Naive thymus-derived CD4-positive, alpha-beta T cell (primary cell): ENCODE measurements at regions not wholly inside any gene's neighbourhood (a gene's known extent, or its start where the extent isn't known, plus 50 kb on each side); places are given as distances from the start of the nearest gene placed in this dataset.

ENCODE experiments used
- ATAC-seq: fragments of 150-1000 bp; cut with Tn5 transposase; 2 replicates; pipeline ENCODE4 v1.10.0; 2021; ENCODE audit warnings: mild to moderate bottlenecking, moderate library complexity
- CTCF ChIA-PET: fragments of 350-600 bp; sonication (Branson Sonifier 250); formaldehyde crosslinking; loops from one replicate; lab custom pipeline; 2021; ENCODE audit warnings: antibody characterized with exemption; lab: Charles Lee
- POLR2A ChIA-PET: fragments of 350-600 bp; sonication (Branson Sonifier 250); formaldehyde crosslinking; loops from one replicate; lab custom pipeline; 2021; ENCODE audit warnings: antibody characterized with exemption, inconsistent platforms; lab: Charles Lee
- DNase-seq, 9 donors: peaks; one replicate each; pipeline versions ENCODE4 v3.0.0 to v3.0.0-alpha.2; 2020 to 2022; ENCODE audit warnings: mixed read lengths in 1 of 9
- H3K27ac ChIP-seq: one replicate; pipeline ENCODE4 v1.7.0; 2013; ENCODE audit warnings: mild to moderate bottlenecking, low read depth, low read length, moderate library complexity
- H3K27me3 ChIP-seq, 2 donors: one replicate each; pipeline ENCODE4 v1.7.0; 2013; ENCODE audit warnings: low read length in 2 of 2, mild to moderate bottlenecking in 2 of 2, moderate library complexity in 2 of 2; ENCODE audit not compliant: control insufficient read depth in 2 of 2, insufficient read depth in 2 of 2
- H3K36me3 ChIP-seq, 3 experiments: 1 replicate in 2 of 3; 2 replicates in 1 of 3; pipeline ENCODE4 v1.7.0; 2013; ENCODE audit warnings: low read length in 3 of 3, mild to moderate bottlenecking in 3 of 3, moderate library complexity in 1 of 3; ENCODE audit not compliant: insufficient read depth in 3 of 3, control insufficient read depth in 2 of 3
- H3K4me1 ChIP-seq, 2 donors: one replicate each; pipeline ENCODE4 v1.7.0; 2013; ENCODE audit warnings: low read length in 2 of 2, mild to moderate bottlenecking in 2 of 2, moderate library complexity in 1 of 2; ENCODE audit not compliant: control insufficient read depth in 2 of 2, insufficient read depth in 2 of 2
- H3K4me3 ChIP-seq: 2 replicates; pipeline ENCODE4 v1.7.0; 2013; ENCODE audit warnings: mild to moderate bottlenecking, low read length
- H3K9me3 ChIP-seq, 3 experiments: 1 replicate in 2 of 3; 2 replicates in 1 of 3; pipeline ENCODE4 v1.7.0; 2013; ENCODE audit warnings: low read length in 3 of 3; ENCODE audit not compliant: control insufficient read depth in 2 of 3
- H3K27ac Mint-ChIP-seq, 9 donors: one replicate each; pipeline ENCODE4 v1.8.0; 2020 to 2022; ENCODE audit warnings: mixed read lengths in 9 of 9, mild to moderate bottlenecking in 8 of 9, moderate library complexity in 5 of 9, inconsistent platforms in 2 of 9
- H3K27me3 Mint-ChIP-seq, 5 donors: one replicate each; pipeline ENCODE4 v1.8.0; 2021 to 2022; ENCODE audit warnings: mixed read lengths in 5 of 5, mild to moderate bottlenecking in 1 of 5
- H3K36me3 Mint-ChIP-seq, 5 donors: one replicate each; pipeline ENCODE4 v1.8.0; 2020 to 2022; ENCODE audit warnings: mixed read lengths in 5 of 5, mild to moderate bottlenecking in 3 of 5, inconsistent platforms in 1 of 5
- H3K4me1 Mint-ChIP-seq, 7 donors: one replicate each; pipeline ENCODE4 v1.8.0; 2020 to 2022; ENCODE audit warnings: mixed read lengths in 7 of 7, mild to moderate bottlenecking in 3 of 7, inconsistent platforms in 1 of 7
- H3K4me3 Mint-ChIP-seq, 10 donors: one replicate each; pipeline ENCODE4 v1.8.0; 2020 to 2022; ENCODE audit warnings: mild to moderate bottlenecking in 10 of 10, mixed read lengths in 10 of 10, moderate library complexity in 6 of 10, inconsistent platforms in 2 of 10
- H3K9me3 Mint-ChIP-seq, 11 donors: one replicate each; pipeline ENCODE4 v1.8.0; 2020 to 2022; ENCODE audit warnings: mixed read lengths in 11 of 11, mild to moderate bottlenecking in 4 of 11, inconsistent platforms in 1 of 11, moderate library complexity in 1 of 11
- intact Hi-C, 2 donors: fragments of 100-400 bp; cut with micrococcal nuclease; formaldehyde crosslinking; loops; one replicate each; pipeline ENCODE4 v1.15.1; 2023

DNA sequence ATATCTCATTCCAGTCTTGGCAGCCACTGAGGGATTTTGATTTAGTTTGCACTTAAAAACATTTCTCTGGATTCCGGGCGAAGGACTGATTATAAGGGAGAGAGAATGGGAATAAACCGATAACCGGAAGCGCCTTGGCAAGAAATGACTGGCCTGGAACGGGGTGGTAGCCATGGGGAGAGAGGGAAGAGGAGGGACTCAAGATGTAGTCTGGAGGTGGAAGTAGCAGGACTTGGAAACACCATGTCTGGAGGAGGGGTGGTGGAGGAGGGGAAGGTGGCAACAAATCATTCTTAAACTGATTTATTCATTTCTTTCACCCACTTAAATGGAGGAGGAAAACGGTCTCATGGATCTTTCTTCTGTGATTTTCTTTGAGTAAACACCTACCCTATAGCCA is 238.1 kb downstream of the REEP3 start:
- ChIA-PET POLR2A (no interaction called here), CTCF (no interaction called here)
- H3K36me3 Mint-ChIP-seq = no peaks in the 10 kb centered on the region
- Histone ChIP-seq H3K36me3 (no peaks in the 10 kb centered on the region), H3K27me3 (no peaks in the 10 kb centered on the region), H3K27ac (no peak overlapping the region), H3K4me3 (no peak overlapping the region), H3K9me3 (no peaks in the 10 kb centered on the region), H3K4me1 (no peaks in the 10 kb centered on the region)
- H3K9me3 Mint-ChIP-seq = peaks cover 0 to 2% (median 0%) of the 10 kb centered on the region in 11 donors
- no peak for ATAC-seq
- no peak overlapping the region for H3K4me3 Mint-ChIP-seq
- intact Hi-C loops = no loop called here
- DNase-seq = no peak
- no peak overlapping the region for H3K27ac Mint-ChIP-seq
- peaks cover 12 to 32% (median 20%) of the 10 kb centered on the region in 5 donors for H3K27me3 Mint-ChIP-seq
- no peaks in the 10 kb centered on the region for H3K4me1 Mint-ChIP-seq

DNA sequence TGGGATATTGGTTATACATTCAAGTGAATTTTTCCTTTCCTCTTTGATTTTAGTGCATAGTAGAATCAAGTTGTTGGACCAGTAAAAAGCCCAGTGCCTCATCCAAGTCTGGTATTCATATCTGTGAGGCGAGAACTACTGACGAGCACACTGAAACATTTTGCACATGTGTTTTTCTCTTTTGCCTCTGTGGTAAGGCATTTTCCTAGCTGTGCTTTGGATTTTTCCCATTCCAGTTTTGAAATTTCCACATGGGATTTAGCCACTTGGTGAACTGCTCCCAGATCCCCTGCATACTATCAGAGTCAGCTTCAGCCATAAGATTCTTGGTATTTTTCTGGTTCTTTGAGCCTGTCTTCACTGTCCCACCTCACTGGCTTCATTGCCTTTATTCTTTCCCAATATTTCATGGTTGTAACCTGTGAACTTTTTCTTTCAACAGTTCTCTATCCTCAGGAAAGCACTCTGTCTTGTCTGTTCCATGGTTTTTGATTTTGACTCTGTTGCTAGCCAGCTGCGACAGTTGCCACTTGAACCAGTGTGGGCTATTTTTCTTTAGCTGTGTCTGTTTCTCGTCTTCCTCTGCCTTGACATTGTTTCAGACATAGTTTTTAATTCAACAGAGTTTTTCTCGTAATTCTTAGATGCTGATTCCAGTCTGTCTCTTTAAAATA is 239.0 kb downstream of the REEP3 start:
- H3K27ac ChIP-seq = no peak overlapping the region
- intact Hi-C loops = no loop called here
- ATAC-seq (no peak), DNase-seq (no peak)
- H3K27me3 Mint-ChIP-seq = peaks cover 12 to 27% (median 20%) of the 10 kb centered on the region in 5 donors
- ChIA-PET CTCF (no interaction called here), POLR2A (no interaction called here)
- no peaks in the 10 kb centered on the region for H3K36me3 Mint-ChIP-seq
- no peaks in the 10 kb centered on the region for H3K9me3 ChIP-seq
- H3K4me3 Mint-ChIP-seq = no peak overlapping the region
- H3K9me3 Mint-ChIP-seq = no peaks in the 10 kb centered on the region
- no peaks in the 10 kb centered on the region for H3K36me3 ChIP-seq
- no peak overlapping the region for H3K4me3 ChIP-seq
- H3K27me3 ChIP-seq = no peaks in the 10 kb centered on the region
- H3K27ac Mint-ChIP-seq = no peak overlapping the region
- H3K4me1 Mint-ChIP-seq = no peaks in the 10 kb centered on the region
- no peaks in the 10 kb centered on the region for H3K4me1 ChIP-seq

DNA sequence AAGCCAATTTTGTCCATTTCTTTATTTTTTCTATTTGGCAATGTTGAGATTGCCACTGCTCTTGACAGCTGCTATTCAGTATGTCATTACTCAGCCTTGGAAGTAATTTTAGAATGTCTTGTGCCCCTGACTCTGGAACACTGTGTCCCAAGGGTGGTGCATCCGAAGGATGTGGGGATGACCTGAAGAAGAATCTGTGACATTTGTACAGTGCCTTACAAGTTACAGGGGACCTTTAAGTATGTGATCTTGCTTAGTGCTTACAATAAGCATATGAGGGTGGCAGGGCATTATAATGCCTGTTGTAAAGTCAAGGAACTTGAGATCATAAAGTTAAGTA is 239.5 kb downstream of the REEP3 start:
- intact Hi-C loops = no loop called here
- Histone ChIP-seq H3K27ac (no peak overlapping the region), H3K4me1 (no peaks in the 10 kb centered on the region), H3K9me3 (no peaks in the 10 kb centered on the region), H3K36me3 (no peaks in the 10 kb centered on the region), H3K4me3 (no peak overlapping the region), H3K27me3 (no peaks in the 10 kb centered on the region)
- no peaks in the 10 kb centered on the region for H3K36me3 Mint-ChIP-seq
- ATAC-seq (no peak), DNase-seq (no peak)
- CTCF ChIA-PET = no interaction called here
- POLR2A ChIA-PET = no interaction called here
- no peak overlapping the region for H3K27ac Mint-ChIP-seq
- no peaks in the 10 kb centered on the region for H3K9me3 Mint-ChIP-seq
- H3K4me1 Mint-ChIP-seq = no peaks in the 10 kb centered on the region
- H3K27me3 Mint-ChIP-seq = peaks cover 12 to 26% (median 20%) of the 10 kb centered on the region in 5 donors
- H3K4me3 Mint-ChIP-seq = no peak overlapping the region

DNA sequence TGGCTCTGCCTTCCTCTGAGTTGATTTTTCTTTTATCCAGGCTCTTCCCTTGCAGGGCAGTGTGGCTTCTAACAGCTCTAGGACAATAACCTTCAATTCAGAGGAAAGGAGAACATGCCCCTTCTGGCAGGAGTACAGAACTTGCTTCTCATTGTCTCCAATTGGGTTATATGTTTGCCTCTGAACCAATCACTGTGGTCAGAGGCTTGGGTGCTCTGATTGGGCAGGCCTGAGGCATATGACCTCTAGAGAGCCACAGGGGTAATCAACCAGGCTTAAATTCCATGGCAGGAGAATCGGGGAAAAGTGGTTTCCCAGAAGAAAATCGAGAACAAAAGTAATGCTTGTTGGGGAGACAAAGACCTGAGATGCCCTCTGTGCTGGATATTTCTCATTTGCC is 240.0 kb downstream of the REEP3 start:
- no peaks in the 10 kb centered on the region for H3K4me1 Mint-ChIP-seq
- no peaks in the 10 kb centered on the region for H3K27me3 ChIP-seq
- ATAC-seq = no peak
- no peak overlapping the region for H3K27ac ChIP-seq
- no peak for DNase-seq
- CTCF ChIA-PET = no interaction called here
- POLR2A ChIA-PET = no interaction called here
- H3K27ac Mint-ChIP-seq = no peak overlapping the region
- no peak overlapping the region for H3K4me3 ChIP-seq
- H3K4me3 Mint-ChIP-seq = no peak overlapping the region
- H3K36me3 ChIP-seq = no peaks in the 10 kb centered on the region
- intact Hi-C loops = no loop called here
- H3K9me3 Mint-ChIP-seq = no peaks in the 10 kb centered on the region
- peaks cover 12 to 26% (median 20%) of the 10 kb centered on the region in 5 donors for H3K27me3 Mint-ChIP-seq
- H3K36me3 Mint-ChIP-seq = no peaks in the 10 kb centered on the region
- no peaks in the 10 kb centered on the region for H3K9me3 ChIP-seq
- H3K4me1 ChIP-seq = no peaks in the 10 kb centered on the region

DNA sequence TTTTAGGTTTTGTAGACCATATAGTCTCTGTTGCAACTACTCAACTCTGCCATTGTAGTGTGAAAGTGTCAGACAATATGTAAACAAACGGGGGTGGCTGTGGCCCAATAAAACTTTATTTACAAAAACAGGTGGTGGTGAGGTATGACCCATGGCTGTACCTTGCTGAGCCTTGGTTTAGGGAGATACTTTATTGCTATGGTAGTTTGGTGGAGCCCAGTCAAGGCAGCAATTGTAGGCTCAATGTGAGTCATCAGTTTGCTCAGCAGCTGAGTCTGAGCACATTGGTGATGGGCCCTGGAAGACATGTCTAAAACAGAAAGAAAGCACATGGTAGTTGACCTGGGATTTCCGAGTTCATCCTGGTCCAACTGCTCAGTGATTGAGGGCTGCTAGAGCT is 242.5 kb downstream of the REEP3 start:
- Histone ChIP-seq H3K4me3 (no peak overlapping the region), H3K27me3 (no peaks in the 10 kb centered on the region), H3K36me3 (no peaks in the 10 kb centered on the region), H3K9me3 (no peaks in the 10 kb centered on the region), H3K4me1 (no peaks in the 10 kb centered on the region), H3K27ac (no peak overlapping the region)
- ChIA-PET CTCF (no interaction called here), POLR2A (no interaction called here)
- Mint-ChIP-seq H3K27ac (no peak overlapping the region), H3K4me3 (no peak overlapping the region), H3K4me1 (no peaks in the 10 kb centered on the region), H3K36me3 (no peaks in the 10 kb centered on the region), H3K27me3 (peaks cover 12 to 25% (median 17%) of the 10 kb centered on the region in 5 donors), H3K9me3 (no peaks in the 10 kb centered on the region)
- intact Hi-C loops = no loop called here
- no peak for ATAC-seq
- no peak for DNase-seq

DNA sequence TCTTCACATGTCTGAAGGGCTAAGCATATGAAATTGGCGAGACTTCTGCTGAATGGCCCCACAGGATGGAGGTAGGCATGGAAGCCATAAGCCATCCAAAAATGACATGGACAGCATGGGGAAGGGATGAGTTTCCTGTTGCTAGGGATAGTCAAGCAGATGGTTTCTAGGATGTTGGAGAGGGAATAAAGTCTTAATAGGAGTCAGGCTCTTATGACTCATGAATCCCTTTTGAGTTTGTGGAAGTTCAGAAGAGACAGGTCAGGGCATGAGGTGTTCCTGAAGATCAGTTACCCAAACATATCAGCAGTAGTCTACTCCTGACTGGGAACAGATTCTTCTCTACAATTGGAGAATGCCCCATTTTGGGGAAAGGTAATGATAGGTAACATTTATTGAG is 243.9 kb downstream of the REEP3 start:
- no peak overlapping the region for H3K27ac ChIP-seq
- no peaks in the 10 kb centered on the region for H3K4me1 Mint-ChIP-seq
- no peak overlapping the region for H3K4me3 Mint-ChIP-seq
- intact Hi-C loops = no loop called here
- no peaks in the 10 kb centered on the region for H3K9me3 Mint-ChIP-seq
- H3K27me3 ChIP-seq = no peaks in the 10 kb centered on the region
- no peaks in the 10 kb centered on the region for H3K36me3 Mint-ChIP-seq
- no peak for ATAC-seq
- no peak overlapping the region for H3K4me3 ChIP-seq
- no peaks in the 10 kb centered on the region for H3K9me3 ChIP-seq
- DNase-seq = no peak
- no peaks in the 10 kb centered on the region for H3K36me3 ChIP-seq
- H3K27me3 Mint-ChIP-seq = peaks cover 7 to 18% (median 12%) of the 10 kb centered on the region in 5 donors
- CTCF ChIA-PET = no interaction called here
- no peak overlapping the region for H3K27ac Mint-ChIP-seq
- no peaks in the 10 kb centered on the region for H3K4me1 ChIP-seq
- POLR2A ChIA-PET = no interaction called here

DNA sequence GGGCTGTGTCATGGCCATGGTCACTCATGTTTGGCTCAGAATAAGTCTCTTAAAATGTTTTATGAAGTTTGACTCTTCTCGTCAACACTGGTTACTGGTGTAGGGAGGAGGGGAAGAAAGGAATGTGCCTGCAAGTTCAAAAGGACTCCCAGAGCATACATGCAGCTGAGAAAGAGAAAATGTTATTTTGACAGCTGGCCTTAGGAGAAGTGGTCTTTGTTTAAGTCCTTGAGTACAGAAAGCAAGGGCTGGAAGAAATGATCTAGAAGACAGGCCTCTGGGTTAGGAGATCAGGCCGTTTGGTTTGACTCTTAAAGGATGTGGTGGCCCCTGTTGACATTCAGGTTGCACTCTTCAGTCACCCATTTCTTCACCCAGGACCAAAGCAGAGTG is 245.5 kb downstream of the REEP3 start:
- Histone ChIP-seq H3K4me3 (no peak overlapping the region), H3K27me3 (no peaks in the 10 kb centered on the region), H3K9me3 (no peaks in the 10 kb centered on the region), H3K36me3 (no peaks in the 10 kb centered on the region), H3K4me1 (no peaks in the 10 kb centered on the region), H3K27ac (no peak overlapping the region)
- intact Hi-C loops = loop anchor here in 1 of 2 donors (2.0 kb wide), 1 partner anchor 600 kb away; no protein-coding TSS in a partner anchor
- ATAC-seq (no peak), DNase-seq (no peak)
- Mint-ChIP-seq H3K4me3 (no peak overlapping the region), H3K27ac (no peak overlapping the region), H3K27me3 (peaks cover 0 to 21% (median 0%) of the 10 kb centered on the region in 5 donors), H3K9me3 (no peaks in the 10 kb centered on the region), H3K4me1 (no peaks in the 10 kb centered on the region), H3K36me3 (no peaks in the 10 kb centered on the region)
- POLR2A ChIA-PET = no interaction called here
- CTCF ChIA-PET = no interaction called here
